HL-60/S4 treated with retinoic acid at 250 ng/mL for 4 days and 3 days (cell line): ENCODE measurements at regions not wholly inside any gene's neighbourhood (a gene's known extent, or its start where the extent isn't known, plus 50 kb on each side); places are given as distances from the start of the nearest gene placed in this dataset.
"Not testable (repeated sequence)": the region's sequence is repeated elsewhere in the genome, so short reads cannot be mapped to it uniquely, and the experiment has no call there.

ENCODE experiments used
- in situ Hi-C: fragments of 300-500 bp; cut with MboI; formaldehyde crosslinking; loops from 2 replicates; pipeline ENCODE4 v1.7.0; 2022; ENCODE audit warnings: low sequenced_read_pairs

DNA sequence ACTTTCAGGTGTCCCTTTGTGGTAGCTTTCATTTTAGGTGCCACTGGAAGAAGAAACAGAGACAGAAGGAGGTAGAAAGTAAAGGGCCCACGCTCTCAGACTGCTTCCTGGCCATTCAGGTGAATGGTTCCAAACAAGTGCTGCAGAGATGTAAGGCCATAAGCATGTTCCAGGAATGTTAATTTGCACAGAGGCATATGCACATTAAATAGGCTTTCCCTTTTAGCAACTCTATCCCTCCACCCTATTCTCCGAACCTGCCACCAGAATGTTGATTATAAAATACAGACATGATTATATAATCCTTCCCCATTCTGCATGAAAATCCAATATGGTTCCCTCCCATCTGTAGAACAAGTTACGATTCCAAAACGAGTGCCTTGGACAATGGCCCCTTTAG, 297.2 kb downstream of the C6orf118 start:
- in situ Hi-C loops: no loop called here

DNA sequence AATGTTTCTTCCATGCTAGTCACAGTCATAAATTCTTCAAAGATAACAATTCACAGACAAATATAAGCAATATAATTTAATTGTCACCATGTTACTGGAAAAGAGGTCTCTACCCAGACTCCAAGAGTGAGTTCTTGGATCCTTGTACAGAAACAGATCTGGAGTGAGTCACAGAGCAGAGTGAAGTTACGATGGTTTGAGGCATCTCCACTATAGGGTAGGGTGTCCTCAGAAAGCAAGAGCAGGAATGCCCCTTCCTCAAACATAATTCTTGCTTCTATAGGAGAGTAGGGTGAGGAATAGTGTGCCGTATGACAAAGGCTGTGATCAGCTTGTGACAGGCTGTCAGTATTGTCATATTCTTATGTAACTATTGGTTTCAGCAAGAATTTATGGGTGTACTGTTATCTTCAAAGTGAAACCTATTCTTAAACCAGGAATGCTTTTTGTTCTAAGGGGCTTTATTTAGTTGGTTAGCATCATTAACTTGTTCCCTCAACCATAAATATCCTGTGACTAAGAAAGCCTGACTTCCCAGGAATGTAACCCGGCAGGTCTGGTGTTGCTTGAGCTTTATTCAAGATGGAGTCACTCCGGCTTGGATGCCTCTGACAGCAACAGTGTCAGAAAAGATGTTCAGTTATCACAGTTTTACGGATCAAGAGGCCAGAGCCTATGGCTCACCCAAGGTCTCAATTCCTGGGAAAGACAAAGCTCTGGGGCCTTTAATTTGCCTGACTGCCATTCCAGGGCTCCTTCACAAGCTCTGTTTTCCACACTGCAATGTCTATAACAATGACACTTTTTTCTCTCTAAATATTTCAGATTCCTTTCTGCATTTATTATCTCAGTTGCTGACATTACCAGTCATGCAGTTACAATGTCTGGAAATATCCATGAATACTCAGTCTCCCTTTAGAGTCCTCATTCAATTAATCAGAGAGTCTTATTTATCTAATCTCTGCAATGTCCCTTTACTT, 298.6 kb downstream of the C6orf118 start:
- in situ Hi-C loops: no loop called here

DNA sequence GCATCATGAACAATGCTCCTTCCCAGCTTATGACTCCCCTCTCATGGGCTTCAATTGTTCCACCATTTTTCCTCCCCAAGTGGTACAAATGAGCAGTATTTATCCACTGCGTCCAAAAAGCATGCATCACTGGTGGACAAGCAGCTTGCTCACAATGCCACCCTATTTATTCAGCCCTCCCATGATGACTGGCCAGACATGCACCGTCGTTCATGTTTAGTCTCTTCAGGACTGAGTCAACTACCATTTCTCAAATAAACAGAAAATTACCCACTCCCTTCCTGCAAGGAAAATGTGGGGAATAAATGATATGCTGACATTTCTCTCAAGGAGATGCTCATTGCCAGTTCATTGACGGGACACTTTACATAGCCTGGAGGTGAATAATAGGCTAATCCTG, 300.4 kb downstream of the C6orf118 start:
- in situ Hi-C loops: no loop called here

DNA sequence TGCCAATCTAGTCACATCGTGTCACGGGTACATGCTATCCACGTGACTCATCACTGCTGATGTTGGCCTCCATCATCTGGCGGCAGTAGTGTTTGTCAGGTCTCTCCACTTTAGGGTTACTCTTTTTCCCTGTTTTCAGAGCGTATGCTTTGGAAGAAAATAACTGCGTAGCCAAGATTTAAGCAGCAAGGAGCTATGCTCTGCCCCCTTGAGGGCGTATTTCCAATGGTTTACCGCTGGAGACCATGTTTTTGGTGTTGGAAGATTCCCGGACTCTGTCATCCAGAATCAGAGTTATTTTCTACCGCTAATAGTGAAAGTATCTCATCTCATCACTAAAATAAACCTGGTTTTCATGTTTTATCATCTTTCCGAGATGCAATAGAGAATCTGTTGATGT, 306.5 kb downstream of the C6orf118 start:
- in situ Hi-C loops: no loop called here

DNA sequence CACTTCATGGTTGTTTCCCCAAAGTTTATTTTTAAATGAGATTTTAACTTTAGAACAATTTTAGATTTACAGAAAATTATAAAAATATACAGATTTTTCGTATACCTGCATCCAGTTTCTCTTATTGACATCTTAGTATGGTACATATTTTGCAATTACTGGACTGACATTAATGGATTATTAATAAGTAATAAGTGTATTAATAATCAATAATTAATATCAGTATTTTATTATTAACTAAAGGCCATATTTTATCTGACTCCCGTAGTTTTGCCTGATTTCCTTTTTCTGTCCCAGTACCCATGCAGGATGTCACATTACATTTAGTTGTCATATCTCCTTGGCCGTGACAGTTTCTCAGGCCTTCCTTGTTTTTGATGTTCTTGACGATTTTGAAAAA, 307.0 kb downstream of the C6orf118 start:
- in situ Hi-C loops: no loop called here

DNA sequence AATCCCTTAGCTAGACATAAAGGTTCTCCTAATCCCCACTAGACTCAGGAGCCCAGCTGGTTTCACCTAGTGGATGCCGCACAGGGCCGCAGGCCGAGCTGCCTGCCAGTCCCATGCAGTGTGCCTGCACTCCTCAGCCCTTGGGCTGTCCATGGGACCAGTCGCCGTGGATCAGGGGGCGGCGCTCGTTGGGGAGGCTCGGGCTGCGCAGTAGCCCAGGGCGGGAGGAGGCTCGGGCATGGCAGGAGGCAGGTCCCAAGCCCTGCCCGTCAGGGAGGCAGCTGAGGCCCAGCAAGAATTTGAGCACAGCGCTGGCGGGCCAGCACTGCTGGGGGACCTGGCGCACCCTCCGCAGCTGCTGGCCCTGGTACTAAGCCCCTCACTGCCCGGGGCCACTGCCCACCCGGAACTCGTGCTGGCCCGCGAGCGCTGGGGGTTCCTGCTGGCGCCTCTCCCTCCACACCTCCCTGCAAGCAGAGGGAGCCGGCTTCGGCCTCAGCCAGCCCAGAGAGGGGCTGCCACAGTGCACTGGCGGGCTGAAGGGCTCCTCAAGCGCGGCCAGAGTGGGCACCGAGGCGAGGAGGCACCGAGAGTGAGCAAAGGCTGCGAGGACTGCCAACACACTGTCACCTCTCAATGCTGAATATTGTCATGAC, 307.8 kb downstream of the C6orf118 start:
- in situ Hi-C loops: no loop called here

DNA sequence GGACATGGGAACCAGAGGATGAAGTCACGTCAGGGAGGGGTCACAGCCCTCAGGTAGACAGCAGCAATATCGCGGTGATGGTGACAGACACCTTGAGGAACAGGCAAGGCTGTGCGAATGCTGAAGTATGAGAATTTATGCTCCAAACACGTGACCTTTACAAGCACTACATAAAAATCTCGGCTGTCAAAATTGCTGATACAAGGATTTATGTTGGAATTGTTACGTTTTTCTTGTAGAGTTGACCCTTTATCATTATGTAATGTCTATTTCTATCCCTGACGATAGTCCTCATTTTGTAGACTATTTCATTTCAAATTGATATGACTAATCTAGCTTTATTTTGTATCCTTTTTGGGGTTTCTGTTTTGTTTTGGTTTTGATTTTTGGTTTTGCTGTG, 311.1 kb downstream of the C6orf118 start:
- in situ Hi-C loops: no loop called here

DNA sequence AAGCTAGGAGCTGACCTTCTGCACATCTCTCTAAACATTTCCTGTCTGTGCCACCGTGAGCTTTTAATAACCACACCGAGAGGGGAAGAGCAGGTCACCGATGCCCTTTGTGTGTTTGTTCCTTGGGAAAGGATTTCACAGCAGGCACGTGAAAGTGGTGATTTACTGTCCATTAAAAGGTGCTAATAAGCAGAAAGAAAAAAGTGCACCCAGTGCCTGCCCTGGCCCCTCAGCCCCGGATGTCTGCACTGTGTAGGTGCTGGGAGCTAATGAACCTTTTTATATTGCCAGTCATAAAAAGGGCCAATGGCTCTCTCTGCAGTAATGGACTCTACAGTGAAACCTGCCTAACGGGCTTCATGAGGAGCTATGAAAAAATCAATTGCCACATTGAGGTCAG, 312.6 kb downstream of the C6orf118 start:
- in situ Hi-C loops: no loop called here

DNA sequence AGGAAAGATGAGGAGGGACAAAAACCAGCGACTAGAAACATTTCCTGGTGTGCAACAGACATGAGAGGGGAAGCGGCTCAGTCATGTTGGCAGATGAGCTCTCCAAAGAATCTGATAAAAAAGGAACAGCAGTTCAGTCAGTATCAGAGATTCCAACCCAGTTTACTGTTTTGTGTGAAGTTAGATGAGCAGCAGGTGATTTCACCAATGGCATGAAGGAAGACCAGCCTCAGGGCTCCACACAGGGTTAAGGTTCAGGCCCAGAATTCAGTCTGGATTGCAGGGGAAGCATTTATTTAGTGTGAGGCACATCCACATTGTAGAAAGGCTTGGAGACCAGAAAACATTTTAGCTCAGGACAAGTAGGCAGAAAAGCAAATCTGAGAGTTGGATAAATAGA, 317.8 kb downstream of the C6orf118 start:
- in situ Hi-C loops: no loop called here

DNA sequence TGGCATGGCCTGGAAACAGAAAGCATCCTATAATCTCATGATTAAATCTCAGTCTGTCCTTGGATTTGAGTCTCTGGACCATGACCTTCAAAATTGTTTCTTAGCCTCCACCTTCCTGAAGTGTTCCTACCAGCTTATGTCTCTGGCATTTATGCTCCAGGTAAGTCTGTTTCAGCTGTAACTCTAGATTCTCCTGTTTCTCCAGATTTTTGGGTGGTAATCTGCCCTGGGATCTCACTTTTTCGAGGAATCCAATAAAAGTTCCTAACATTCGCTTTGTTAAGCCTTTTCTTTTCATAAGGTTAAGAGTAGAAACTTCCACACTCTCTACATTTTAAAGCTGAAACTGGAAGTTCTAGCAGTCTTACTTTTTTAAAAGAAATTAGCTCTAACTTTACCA, 318.5 kb downstream of the C6orf118 start:
- in situ Hi-C loops: no loop called here

DNA sequence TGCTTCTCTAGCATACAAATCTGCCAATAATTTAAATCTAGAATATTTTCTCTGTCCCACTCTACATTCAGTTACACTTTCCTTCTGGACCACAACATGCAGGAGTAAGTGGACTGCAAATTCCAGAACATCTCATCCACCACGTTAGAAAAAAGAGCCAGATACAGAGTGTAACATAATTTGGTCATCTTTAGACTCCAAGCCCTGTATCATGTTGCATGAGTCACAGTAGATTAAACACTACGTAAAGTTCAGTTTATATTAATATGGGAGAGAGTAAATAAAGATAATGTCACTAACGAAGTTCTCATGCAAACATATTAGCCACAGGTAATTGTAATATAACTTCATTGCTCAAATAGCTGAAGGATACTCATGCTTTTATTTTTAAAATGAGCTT, 327.0 kb downstream of the C6orf118 start:
- in situ Hi-C loops: no loop called here

DNA sequence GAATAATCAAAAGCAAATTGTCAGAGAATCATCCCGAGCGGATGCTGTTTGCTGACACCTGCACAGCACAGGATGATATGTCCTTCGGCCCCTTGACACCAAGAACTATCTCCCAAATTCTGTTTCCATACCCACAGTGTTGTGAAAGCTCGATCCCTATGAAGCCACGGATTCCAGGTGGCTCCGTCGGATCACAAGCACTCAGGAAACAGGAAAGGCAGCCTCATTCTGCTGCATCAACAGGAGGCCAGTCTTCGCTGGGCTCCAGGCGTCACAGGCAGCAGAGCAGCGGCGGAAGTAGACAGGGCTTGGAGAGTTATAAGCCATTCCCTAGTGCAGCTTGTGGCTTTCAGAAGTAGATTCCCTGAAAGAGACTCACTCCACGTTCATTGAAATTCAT, 342.3 kb downstream of the C6orf118 start:
- in situ Hi-C loops: no loop called here

DNA sequence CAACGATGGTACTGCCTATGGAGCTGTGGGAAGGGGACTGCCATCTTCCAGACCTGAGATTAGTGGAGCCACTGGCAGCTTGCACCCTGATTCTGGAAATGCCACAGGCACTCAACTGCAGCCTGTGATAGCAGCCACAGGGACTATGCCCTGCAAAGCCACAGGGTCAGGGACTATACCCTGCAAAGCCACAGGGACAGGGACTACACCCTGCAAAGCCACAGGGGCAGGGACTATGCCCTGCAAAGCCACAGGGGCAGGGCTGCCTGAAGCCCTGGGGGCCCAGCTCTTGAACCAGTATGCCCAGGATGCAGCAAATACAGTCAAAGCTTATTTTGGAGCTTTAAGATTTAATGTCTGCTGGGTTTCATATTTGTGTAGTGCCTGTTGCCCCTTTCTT, 346.6 kb downstream of the C6orf118 start:
- in situ Hi-C loops: no loop called here

DNA sequence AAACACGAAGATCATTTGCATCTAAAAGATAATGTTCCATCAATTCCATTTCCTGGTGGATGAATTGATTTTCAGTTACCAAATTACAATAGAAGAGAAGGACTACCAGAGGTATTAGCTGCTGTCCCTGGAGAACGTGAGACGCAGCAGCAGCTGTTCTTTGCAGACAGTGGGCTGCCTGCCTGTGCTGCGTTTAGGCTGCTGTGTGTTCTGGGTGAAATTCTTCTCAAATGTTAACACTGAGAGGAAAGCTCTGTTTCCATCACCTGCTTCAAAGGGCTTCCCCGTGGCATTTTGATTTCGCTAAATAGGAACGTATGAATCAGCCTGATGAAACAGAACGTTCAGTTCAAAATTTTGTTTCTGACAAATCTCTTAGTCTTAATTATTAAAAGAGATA, 362.2 kb downstream of the C6orf118 start:
- in situ Hi-C loops: no loop called here

DNA sequence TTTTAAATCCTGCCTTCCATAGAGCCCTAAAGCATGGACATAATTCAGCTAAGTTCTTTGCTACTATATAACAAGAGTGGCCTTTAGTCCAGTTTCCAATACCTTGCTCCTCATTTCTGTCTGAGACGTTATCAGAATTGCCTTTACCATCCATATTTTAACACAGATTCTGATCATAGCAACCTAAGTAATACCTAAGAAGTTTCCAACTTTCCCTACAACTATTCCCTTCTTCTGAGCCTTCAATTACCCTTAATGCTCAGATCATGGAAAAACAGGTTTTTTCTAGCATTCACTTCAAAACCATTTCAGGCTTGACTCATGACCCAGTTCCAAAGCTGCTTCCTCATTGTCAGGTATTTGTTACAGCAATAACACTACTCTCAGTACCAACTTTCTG, 367.1 kb downstream of the C6orf118 start:
- in situ Hi-C loops: no loop called here

DNA sequence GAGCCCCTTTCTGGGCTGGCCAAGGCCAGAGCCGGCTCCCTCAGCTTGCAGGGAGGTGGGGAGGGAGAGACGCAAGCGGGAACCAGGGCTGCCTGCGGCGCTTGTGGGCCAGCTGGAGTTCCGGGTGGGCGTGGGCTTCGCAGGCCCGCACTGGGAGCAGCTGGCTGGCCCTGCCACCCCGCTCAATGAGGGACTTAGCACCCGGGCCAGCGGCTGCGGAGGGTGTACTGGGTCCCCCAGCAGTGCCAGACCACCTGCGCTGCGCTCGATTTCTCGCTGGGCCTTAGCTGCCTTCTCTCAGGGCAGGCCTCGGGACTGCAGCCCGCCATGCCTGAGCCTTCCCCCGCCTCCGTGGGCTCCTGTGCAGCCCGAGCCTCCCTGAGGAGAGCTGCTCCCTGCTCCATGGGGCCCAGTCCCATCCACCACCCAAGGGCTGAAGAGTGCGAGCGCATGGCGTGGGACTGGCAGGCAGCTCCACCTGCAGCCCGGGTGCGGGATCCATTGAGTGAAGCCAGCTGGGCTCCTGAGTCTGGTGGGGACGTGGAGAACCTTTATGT, 376.1 kb downstream of the C6orf118 start:
- in situ Hi-C loops: not testable (repeated sequence)

DNA sequence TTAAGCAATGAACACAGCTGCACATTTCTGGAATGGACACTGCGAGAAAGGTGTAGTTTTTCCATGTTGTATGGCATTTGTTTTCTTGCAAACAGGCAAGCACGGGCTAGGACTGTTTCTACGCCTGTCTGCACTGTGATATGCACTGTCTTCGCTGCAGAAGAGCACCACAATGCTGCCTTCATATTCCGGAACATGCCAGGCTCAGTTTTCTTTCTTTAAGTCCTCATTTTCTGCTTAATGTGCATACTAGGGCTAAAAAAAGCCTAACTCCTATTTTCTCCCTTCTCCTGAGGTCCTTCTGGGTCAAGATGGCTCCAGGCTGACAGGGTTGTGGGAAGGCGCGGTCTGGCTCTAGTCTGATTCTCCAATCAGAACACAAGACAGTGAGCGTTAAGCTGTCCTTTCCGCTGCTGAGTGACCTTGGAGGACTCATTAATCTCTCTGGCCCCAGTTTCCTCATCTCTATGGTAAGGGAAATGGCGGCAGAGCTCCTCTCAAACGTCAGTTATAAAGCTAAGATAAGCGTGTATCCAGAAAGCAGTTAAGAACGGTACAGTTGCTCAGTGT, 379.9 kb downstream of the C6orf118 start:
- in situ Hi-C loops: no loop called here

DNA sequence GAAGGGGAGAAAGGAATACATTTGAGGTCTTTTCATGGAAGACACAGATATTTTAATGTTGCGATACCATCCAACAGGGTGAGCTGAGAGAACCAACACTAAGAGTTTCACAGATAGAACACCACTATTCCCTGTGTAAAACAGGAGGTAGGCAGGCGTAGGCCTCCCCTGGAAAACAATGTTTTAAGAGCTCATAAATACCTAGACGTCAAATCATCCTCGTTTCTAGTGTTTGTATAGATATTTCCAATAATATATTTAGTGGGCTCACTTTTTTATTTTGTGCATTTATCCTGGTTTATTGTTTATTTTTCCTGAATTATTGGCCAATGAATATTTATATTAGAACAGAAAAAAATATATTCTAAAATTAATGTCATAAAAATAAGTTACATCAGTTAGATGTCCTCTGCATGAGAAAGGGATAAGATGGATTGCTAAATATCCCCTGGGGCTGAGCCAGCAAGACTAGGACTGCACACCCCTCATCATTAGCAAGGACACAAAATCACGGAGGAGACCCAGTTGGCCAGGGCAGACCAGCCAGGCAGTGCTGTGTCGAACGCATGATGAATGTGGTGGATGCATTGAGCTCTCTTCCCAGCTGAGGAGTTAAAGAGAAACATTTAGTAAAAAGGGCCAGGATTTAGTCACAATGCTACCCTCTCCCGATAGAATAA, 380.5 kb downstream of the C6orf118 start:
- in situ Hi-C loops: no loop called here

DNA sequence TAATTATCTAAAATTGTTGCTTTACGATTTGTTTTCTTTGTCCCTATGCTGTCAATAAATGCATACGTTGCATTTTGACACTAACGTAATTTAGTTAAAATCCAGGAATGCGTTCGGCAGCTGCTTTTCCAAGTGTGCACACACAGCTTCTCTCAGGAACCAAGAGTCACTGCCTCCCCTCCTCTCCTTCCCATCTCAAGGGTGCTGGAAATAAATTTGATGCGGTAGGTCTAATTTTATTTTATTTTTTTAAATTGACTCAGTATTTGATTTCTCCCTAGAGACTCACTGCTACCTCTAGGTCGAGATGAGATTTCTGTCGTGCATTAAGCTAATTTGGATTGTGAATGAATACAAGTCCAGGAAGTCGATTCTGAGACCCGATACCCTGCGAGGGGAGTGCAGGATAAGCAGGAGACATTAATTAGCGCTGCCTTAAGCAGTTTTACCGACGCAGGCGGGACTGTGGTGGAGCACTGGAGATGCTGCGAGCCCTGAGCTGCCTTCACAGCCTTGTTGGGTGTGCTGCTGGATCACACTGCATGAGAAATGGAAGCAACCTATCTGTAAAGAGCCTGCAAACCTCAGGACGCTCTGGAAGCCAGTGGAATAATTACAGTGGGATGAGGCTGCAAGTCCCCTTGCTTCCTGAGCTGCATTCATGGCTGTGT, 381.2 kb downstream of the C6orf118 start:
- in situ Hi-C loops: no loop called here

DNA sequence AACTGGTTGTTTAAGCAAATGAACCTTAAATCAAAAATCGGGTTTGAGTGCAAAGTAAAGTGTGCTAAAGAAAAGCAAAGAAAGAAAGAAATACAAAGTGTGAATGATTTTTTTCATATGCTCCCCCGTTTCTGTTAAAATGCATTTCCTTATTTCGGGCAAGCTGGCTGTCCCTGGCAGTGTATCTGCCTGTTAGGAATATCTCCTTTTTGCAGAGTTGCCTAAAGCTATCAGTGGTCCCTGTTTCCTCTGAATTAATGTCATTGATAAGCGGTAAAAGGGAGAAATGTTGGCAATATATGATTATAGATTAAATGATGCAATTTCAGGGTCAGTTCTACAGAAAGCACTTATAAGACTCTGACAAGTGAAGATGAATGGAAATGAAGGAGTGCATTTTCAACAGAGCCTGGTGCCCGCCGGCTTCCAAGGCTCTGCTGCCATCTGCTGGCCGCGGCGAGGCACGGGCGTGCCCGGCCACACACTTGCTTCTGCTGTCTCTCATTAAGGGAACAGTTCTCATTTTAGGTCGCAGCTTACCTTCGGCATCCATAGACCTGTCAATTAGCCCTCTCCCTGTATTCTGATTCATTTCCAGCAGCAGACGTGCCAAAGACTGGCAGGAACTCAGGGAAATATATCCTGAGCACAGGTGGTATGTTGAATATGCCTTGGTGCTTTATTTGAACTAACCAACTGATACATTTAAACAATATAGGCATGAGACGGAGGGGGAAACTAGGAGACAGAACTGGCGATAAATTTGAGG, 381.9 kb downstream of the C6orf118 start:
- in situ Hi-C loops: no loop called here
